H1 (cell line): ENCODE measurements at regions not wholly inside any gene's neighbourhood (a gene's known extent, or its start where the extent isn't known, plus 50 kb on each side); places are given as distances from the start of the nearest gene placed in this dataset.

Experiments used
- BCL11A ChIP-seq, 2 experiments: IDR thresholded peaks; one replicate each; pipeline ENCODE4 v1.6.1; 2011; ENCODE audit warnings: low read depth in 2 of 2, low read length in 2 of 2, mild to moderate bottlenecking in 2 of 2
- CHD7 ChIP-seq: fragments of 300-600 bp; sonication (generic); IDR thresholded peaks from 2 replicates; pipeline ENCODE4 v1.7.1; 2012; ENCODE audit warnings: low read length, moderate library complexity, mild to moderate bottlenecking, inconsistent platforms; ENCODE audit not compliant: insufficient replicate concordance
- CTBP2 ChIP-seq: IDR thresholded peaks from 2 replicates; pipeline ENCODE4 v1.7.0; 2011; ENCODE audit warnings: borderline replicate concordance, mild to moderate bottlenecking, moderate library complexity, mixed read lengths, low read length; ENCODE audit not compliant: insufficient read depth, insufficient read length
- CTCF ChIP-seq, 3 experiments: IDR thresholded peaks; 1 replicate in 2 of 3; 2 replicates in 1 of 3; pipeline versions ENCODE4 v1.5.1 to v1.6.1; 2011; ENCODE audit warnings: low read length in 3 of 3, mild to moderate bottlenecking in 3 of 3, inconsistent platforms in 2 of 3, low read depth in 1 of 3, moderate library complexity in 1 of 3; ENCODE audit not compliant: insufficient read depth in 1 of 3; ENCODE audit errors: control extremely low read depth in 1 of 3
- HDAC2 ChIP-seq, 2 experiments: fragments of 300-600 bp in 1 of 2; sonication (generic) in 1 of 2; IDR thresholded peaks; 2 replicates each; pipeline ENCODE4 v1.6.1; 2011 to 2012; ENCODE audit warnings: low read depth in 2 of 2, low read length in 2 of 2, mild to moderate bottlenecking in 2 of 2, moderate library complexity in 2 of 2, borderline replicate concordance in 1 of 2, inconsistent platforms in 1 of 2
- SP1 ChIP-seq: IDR thresholded peaks from 2 replicates; pipeline ENCODE4 v1.6.1; 2011; ENCODE audit warnings: low read depth, low read length
- TBP ChIP-seq: IDR thresholded peaks from 2 replicates; pipeline ENCODE4 v1.6.1; 2011; ENCODE audit warnings: low read depth, low read length, improper control_type of control experiment
- USF2 ChIP-seq: IDR thresholded peaks from 2 replicates; pipeline ENCODE4 v1.6.1; 2011; ENCODE audit warnings: low read length, improper control_type of control experiment

GRCh38 chr12:14258575-14258940, 106.9 kb upstream of the ATF7IP start (continued):
- no peak for TF ChIP-seq CHD7
- TF ChIP-seq TBP, result no peak
- no peak for TF ChIP-seq BCL11A (IDR thresholded peaks at IDR 0.05; ENCODE audit: low read depth in 2 of 2, low read length in 2 of 2)
- no peak for TF ChIP-seq SP1
- TF ChIP-seq CTCF (IDR thresholded peaks at IDR 0.05; ENCODE audit: control extremely low read depth in 1 of 3, insufficient read depth in 1 of 3, low read depth in 1 of 3, low read length in 3 of 3), result no peak
- TF ChIP-seq CTBP2, result no peak
- TF ChIP-seq HDAC2 (IDR thresholded peaks at IDR 0.05; ENCODE audit: borderline replicate concordance in 1 of 2, low read depth in 2 of 2, low read length in 2 of 2), result no peak
- TF ChIP-seq USF2, result no peak
